OCI-LY3 (cell line): ENCODE measurements at regions not wholly inside any gene's neighbourhood (a gene's known extent, or its start where the extent isn't known, plus 50 kb on each side); places are given as distances from the start of the nearest gene placed in this dataset.

Experiments
- EZH2phosphoT487 ChIP-seq: fragments of 200-600 bp; shearing (Covaris generic); IDR thresholded peaks from 2 replicates; pipeline ENCODE4 v1.6.1; 2018; ENCODE audit warnings: antibody characterized with exemption, mixed run types, low read depth
- TF ChIP-seq, protein P1 (sequence below): fragments of 200-600, 300-600 bp; sonication (generic); IDR thresholded peaks from 2 replicates; pipeline ENCODE4 v1.5.1; 2014; ENCODE audit warnings: antibody characterized with exemption, low read length, low read depth

- TF ChIP-seq, protein P1, sequence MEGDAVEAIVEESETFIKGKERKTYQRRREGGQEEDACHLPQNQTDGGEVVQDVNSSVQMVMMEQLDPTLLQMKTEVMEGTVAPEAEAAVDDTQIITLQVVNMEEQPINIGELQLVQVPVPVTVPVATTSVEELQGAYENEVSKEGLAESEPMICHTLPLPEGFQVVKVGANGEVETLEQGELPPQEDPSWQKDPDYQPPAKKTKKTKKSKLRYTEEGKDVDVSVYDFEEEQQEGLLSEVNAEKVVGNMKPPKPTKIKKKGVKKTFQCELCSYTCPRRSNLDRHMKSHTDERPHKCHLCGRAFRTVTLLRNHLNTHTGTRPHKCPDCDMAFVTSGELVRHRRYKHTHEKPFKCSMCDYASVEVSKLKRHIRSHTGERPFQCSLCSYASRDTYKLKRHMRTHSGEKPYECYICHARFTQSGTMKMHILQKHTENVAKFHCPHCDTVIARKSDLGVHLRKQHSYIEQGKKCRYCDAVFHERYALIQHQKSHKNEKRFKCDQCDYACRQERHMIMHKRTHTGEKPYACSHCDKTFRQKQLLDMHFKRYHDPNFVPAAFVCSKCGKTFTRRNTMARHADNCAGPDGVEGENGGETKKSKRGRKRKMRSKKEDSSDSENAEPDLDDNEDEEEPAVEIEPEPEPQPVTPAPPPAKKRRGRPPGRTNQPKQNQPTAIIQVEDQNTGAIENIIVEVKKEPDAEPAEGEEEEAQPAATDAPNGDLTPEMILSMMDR = no peak
- TF ChIP-seq EZH2phosphoT487 = no peak
These were observed 303.0 kb downstream of the ICOS start for GRCh38 chr2:204239411-204240165.
